ENCODE measurements at regions not wholly inside any gene's neighbourhood (a gene's known extent, or its start where the extent isn't known, plus 50 kb on each side); places are given as distances from the start of the nearest gene placed in this dataset.

- 69 to 71% methylated on average over 3 of the region's 3 CpGs for WGBS, 2 donors
- TF ChIP-seq CTCF (IDR thresholded peaks at IDR 0.05) (no peak), POLR2A (IDR thresholded peaks at IDR 0.05) (no peak)
- no peak for DNase-seq (ENCODE audit: low spot score in 2 of 2)
- no peak overlapping the region for H3K4me3 ChIP-seq (ENCODE audit: low read depth, poor library complexity, severe bottlenecking)
- intact Hi-C loops (cut with DNase I; ENCODE audit: low total_unique reads), result no loop called here
Measured at GRCh38 chr4:180500154-180500553, 1743.0 kb upstream of the TENM3 start.

- H3K4me3 ChIP-seq (ENCODE audit: low read depth, poor library complexity, severe bottlenecking), result no peak overlapping the region
- intact Hi-C loops (cut with DNase I; ENCODE audit: low total_unique reads), result no loop called here
- 43 to 48% methylated on average over 3 of the region's 3 CpGs for WGBS, 2 donors
- DNase-seq (ENCODE audit: low spot score in 2 of 2), result no peak
- TF ChIP-seq CTCF (IDR thresholded peaks at IDR 0.05) (no peak), POLR2A (IDR thresholded peaks at IDR 0.05) (no peak)
Measured at GRCh38 chr4:180512801-180513475, 1730.3 kb upstream of the TENM3 start.

- TF ChIP-seq CTCF (IDR thresholded peaks at IDR 0.05), result no peak
- TF ChIP-seq POLR2A (IDR thresholded peaks at IDR 0.05), result no peak
- intact Hi-C loops (cut with DNase I; ENCODE audit: low total_unique reads), result no loop called here
- no peak overlapping the region for H3K4me3 ChIP-seq (ENCODE audit: low read depth, poor library complexity, severe bottlenecking)
- WGBS, 2 donors, result 62 to 63% methylated on average over 4 of the region's 4 CpGs
- no peak for DNase-seq (ENCODE audit: low spot score in 2 of 2)
Measured at GRCh38 chr4:180518906-180519305, 1724.3 kb upstream of the TENM3 start.

- no peak for TF ChIP-seq CTCF (IDR thresholded peaks at IDR 0.05)
- TF ChIP-seq POLR2A (IDR thresholded peaks at IDR 0.05), result no peak
- 65 to 68% methylated on average over 5 of the region's 5 CpGs for WGBS, 2 donors
- no peak for DNase-seq (ENCODE audit: low spot score in 2 of 2)
- intact Hi-C loops (cut with DNase I; ENCODE audit: low total_unique reads), result no loop called here
- no peak overlapping the region for H3K4me3 ChIP-seq (ENCODE audit: low read depth, poor library complexity, severe bottlenecking)
Measured at GRCh38 chr4:180521181-180521580, 1722.0 kb upstream of the TENM3 start.

GRCh38 chr4:180525523-180526077, 1717.6 kb upstream of the TENM3 start:
- no peak overlapping the region for H3K4me3 ChIP-seq (ENCODE audit: low read depth, poor library complexity, severe bottlenecking)
- DNase-seq (ENCODE audit: low spot score in 2 of 2), result no peak
- no peak for TF ChIP-seq CTCF (IDR thresholded peaks at IDR 0.05)
- no peak for TF ChIP-seq POLR2A (IDR thresholded peaks at IDR 0.05)
- WGBS, 2 donors, result 88 to 91% methylated on average over 4 of the region's 4 CpGs
- intact Hi-C loops (cut with DNase I; ENCODE audit: low total_unique reads), result no loop called here

GRCh38 chr4:180528003-180528402, 1715.2 kb upstream of the TENM3 start:
- TF ChIP-seq CTCF (IDR thresholded peaks at IDR 0.05) (no peak), POLR2A (IDR thresholded peaks at IDR 0.05) (no peak)
- DNase-seq (ENCODE audit: low spot score in 2 of 2), result no peak
- 56 to 57% methylated on average over 9 of the region's 9 CpGs for WGBS, 2 donors
- no peak overlapping the region for H3K4me3 ChIP-seq (ENCODE audit: low read depth, poor library complexity, severe bottlenecking)
- intact Hi-C loops (cut with DNase I; ENCODE audit: low total_unique reads), result no loop called here
